ENCODE measurements at regions not wholly inside any gene's neighbourhood (a gene's known extent, or its start where the extent isn't known, plus 50 kb on each side); places are given as distances from the start of the nearest gene placed in this dataset.

- no peaks in the 10 kb centered on the region for H3K79me2 ChIP-seq (ENCODE audit: insufficient read depth, low read length)
- no peak overlapping the region for H3K4me3 ChIP-seq (replicated peaks in 1 of 3; ENCODE audit: low read depth in 2 of 3, low read length in 3 of 3)
- no peak overlapping the region for H2AFZ ChIP-seq (ENCODE audit: insufficient read depth, low read depth, low read length, poor library complexity, severe bottlenecking)
- no peak for TF ChIP-seq CTCF (IDR thresholded peaks at IDR 0.05)
- no peak overlapping the region for H3K4me2 ChIP-seq (replicated peaks; ENCODE audit: extremely low read depth, low read length, poor library complexity, severe bottlenecking)
- no peaks in the 10 kb centered on the region for H3K9me3 Mint-ChIP-seq
- no peaks in the 10 kb centered on the region for H3K36me3 Mint-ChIP-seq
- H4K20me1 ChIP-seq (ENCODE audit: insufficient read depth, low read length): no peaks in the 10 kb centered on the region
- H3K27ac ChIP-seq (ENCODE audit: low read depth in 1 of 2, low read length in 2 of 2): no peak overlapping the region
- H3K27ac Mint-ChIP-seq: no peak overlapping the region
- H3K4me1 Mint-ChIP-seq: peaks cover 29% of the 10 kb centered on the region
- H3K27me3 ChIP-seq (ENCODE audit: control insufficient read depth in 2 of 2, insufficient read depth in 2 of 2, low read length in 2 of 2): no peaks in the 10 kb centered on the region
- no peak overlapping the region for H3K4me3 Mint-ChIP-seq
- H3K27me3 Mint-ChIP-seq (ENCODE audit: low read depth in 3 of 3): peaks cover 0 to 1% (median 0%) of the 10 kb centered on the region in 3 donors
- intact Hi-C loops (cut with micrococcal nuclease): loop anchor here in 1 of 2 donors (10.0 kb wide), 1 partner anchor 119 kb away; the partner anchor contains the start of gene ATG10
- H3K4me1 ChIP-seq (ENCODE audit: control insufficient read depth in 1 of 2, insufficient read depth in 2 of 2, low read length in 2 of 2): peaks cover 21 to 28% of the 10 kb centered on the region in 2 donors
- no peaks in the 10 kb centered on the region for H3K9me3 ChIP-seq (replicated peaks in 1 of 2; ENCODE audit: control insufficient read depth in 1 of 2, insufficient read depth in 1 of 2, low read length in 2 of 2)
- H3K9ac ChIP-seq (ENCODE audit: insufficient read depth, low read length, poor library complexity, severe bottlenecking): no peak overlapping the region
- no peaks in the 10 kb centered on the region for H3K36me3 ChIP-seq (replicated peaks in 1 of 2; ENCODE audit: control insufficient read depth in 1 of 2, insufficient read depth in 2 of 2, low read length in 2 of 2)
- no peak for DNase-seq
- WGBS (ENCODE audit: insufficient coverage): no CpG with 5 or more reads among the region's 2 CpGs
Measured at GRCh38 chr5:81855591-81855990, 104.7 kb upstream of the SSBP2 start.

DNA sequence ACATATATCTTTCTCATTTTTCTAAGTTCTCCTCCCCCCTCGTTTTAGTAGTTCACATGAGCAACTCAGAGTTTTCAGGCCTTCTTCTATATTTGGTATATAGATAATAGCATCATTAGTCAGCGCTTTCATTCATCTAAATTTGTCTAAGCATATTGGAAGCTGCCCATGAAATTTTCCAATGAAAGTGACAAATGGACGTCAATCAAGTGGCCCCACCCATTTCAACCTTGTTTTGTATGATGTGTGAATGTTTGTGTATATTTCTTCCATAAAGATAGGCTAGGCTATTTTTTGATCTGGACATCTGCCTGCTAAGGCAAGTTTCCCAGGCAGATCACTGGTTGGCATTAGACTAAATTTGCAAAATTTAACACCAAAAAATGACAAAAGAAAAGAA is 104.0 kb upstream of the SSBP2 start:
- no peaks in the 10 kb centered on the region for H3K79me2 ChIP-seq (ENCODE audit: insufficient read depth, low read length)
- no peak overlapping the region for H3K4me3 Mint-ChIP-seq
- H3K4me2 ChIP-seq (replicated peaks; ENCODE audit: extremely low read depth, low read length, poor library complexity, severe bottlenecking): no peak overlapping the region
- TF ChIP-seq CTCF (IDR thresholded peaks at IDR 0.05): no peak
- peaks cover 0 to 2% (median 1%) of the 10 kb centered on the region in 3 donors for H3K27me3 Mint-ChIP-seq (ENCODE audit: low read depth in 3 of 3)
- H3K4me1 Mint-ChIP-seq: peaks cover 36% of the 10 kb centered on the region
- H3K9me3 ChIP-seq (replicated peaks in 1 of 2; ENCODE audit: control insufficient read depth in 1 of 2, insufficient read depth in 1 of 2, low read length in 2 of 2): no peaks in the 10 kb centered on the region
- no peak overlapping the region for H3K4me3 ChIP-seq (replicated peaks in 1 of 3; ENCODE audit: low read depth in 2 of 3, low read length in 3 of 3)
- peaks cover 28 to 34% of the 10 kb centered on the region in 2 donors for H3K4me1 ChIP-seq (ENCODE audit: control insufficient read depth in 1 of 2, insufficient read depth in 2 of 2, low read length in 2 of 2)
- H3K27ac ChIP-seq (ENCODE audit: low read depth in 1 of 2, low read length in 2 of 2): no peak overlapping the region
- no peak overlapping the region for H3K27ac Mint-ChIP-seq
- no peaks in the 10 kb centered on the region for H3K36me3 ChIP-seq (replicated peaks in 1 of 2; ENCODE audit: control insufficient read depth in 1 of 2, insufficient read depth in 2 of 2, low read length in 2 of 2)
- DNase-seq: no peak
- H3K9me3 Mint-ChIP-seq: no peaks in the 10 kb centered on the region
- no CpG with 5 or more reads among the region's 3 CpGs for WGBS (ENCODE audit: insufficient coverage)
- H3K36me3 Mint-ChIP-seq: peaks cover 0 to 2% of the 10 kb centered on the region in 2 donors
- H4K20me1 ChIP-seq (ENCODE audit: insufficient read depth, low read length): no peaks in the 10 kb centered on the region
- intact Hi-C loops (cut with micrococcal nuclease): loop anchor here in 1 of 2 donors (10.0 kb wide), 1 partner anchor 120 kb away; the partner anchor contains the start of gene ATG10
- no peak overlapping the region for H3K9ac ChIP-seq (ENCODE audit: insufficient read depth, low read length, poor library complexity, severe bottlenecking)
- no peak overlapping the region for H2AFZ ChIP-seq (ENCODE audit: insufficient read depth, low read depth, low read length, poor library complexity, severe bottlenecking)
- no peaks in the 10 kb centered on the region for H3K27me3 ChIP-seq (ENCODE audit: control insufficient read depth in 2 of 2, insufficient read depth in 2 of 2, low read length in 2 of 2)
